ENCODE measurements at regions not wholly inside any gene's neighbourhood (a gene's known extent, or its start where the extent isn't known, plus 50 kb on each side); places are given as distances from the start of the nearest gene placed in this dataset.

DNA sequence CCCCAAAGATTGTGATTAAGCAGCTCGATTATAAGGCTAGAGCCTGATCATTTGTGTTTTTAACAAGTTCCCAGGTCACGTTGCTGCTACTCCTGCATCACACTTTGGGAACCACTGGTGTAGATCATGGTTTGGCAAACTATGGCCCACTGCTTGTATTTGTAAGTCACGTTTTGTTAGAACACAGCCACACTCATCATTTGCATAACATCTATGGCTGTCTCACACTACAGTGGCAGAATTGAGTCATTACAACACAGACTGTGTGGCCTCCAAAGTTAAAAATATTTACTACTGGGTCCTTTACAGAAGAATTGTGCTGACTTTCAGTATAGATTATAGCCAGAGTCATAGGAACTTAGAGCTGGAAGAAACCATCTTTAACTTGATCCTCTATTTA lies 515.3 kb upstream of the PSMD7 start:
- FAIRE-seq, result no peak
- H3K9me3 ChIP-seq (ENCODE audit: low read length), result no peaks in the 10 kb centered on the region
- no peak overlapping the region for H3K27ac ChIP-seq (ENCODE audit: extremely low read length, insufficient read depth, low read length)
- H3K27me3 ChIP-seq (ENCODE audit: control insufficient read depth in 1 of 2, insufficient read depth in 2 of 2, low read length in 2 of 2), result 0 out of 5 replicates have a peak, but pooled peaks cover 0 to 5% of the 10 kb centered on the region in 2 experiments
- WGBS (ENCODE audit: low lambda C conversion rate), result 0% methylated on average over 3 of the region's 3 CpGs
- in situ Hi-C loops (cut with HindIII; ENCODE audit: extremely low pct_ligation_motif_present, low pct_unique_long_range_greater_than_20kb) (no loop called here), intact Hi-C loops (cut with micrococcal nuclease; ENCODE audit: unreplicated experiment) (no loop called here)
- CTCF ChIA-PET (ENCODE audit: low intra/inter-chr PET ratio, low total read pairs), result no interaction called here
- no peaks in the 10 kb centered on the region for H3K4me1 ChIP-seq (ENCODE audit: insufficient read depth, low read length)
- no peak for DNase-seq (ENCODE audit: low spot score)
- BruUV-seq (replicated peaks), result no TSS peak
- no peaks in the 10 kb centered on the region for H3K79me2 ChIP-seq (ENCODE audit: insufficient read depth, low read length)
- no peak for ATAC-seq
- H2AFZ ChIP-seq (ENCODE audit: low read length), result no peak overlapping the region
- H3K4me3 ChIP-seq (replicated peaks in 1 of 3; ENCODE audit: insufficient read depth in 1 of 3, low read depth in 2 of 3, low read length in 3 of 3), result no peak overlapping the region
- H3K4me2 ChIP-seq (ENCODE audit: low read depth, low read length), result no peak overlapping the region
- POLR2A ChIA-PET, result no interaction called here
- no peaks in the 10 kb centered on the region for H3K36me3 ChIP-seq (replicated peaks in 1 of 2; ENCODE audit: control insufficient read depth in 1 of 2, insufficient read depth in 2 of 2, low read length in 2 of 2)
- TF ChIP-seq ZNF577 (CRISPR knock-in tag; IDR thresholded peaks at IDR 0.05; ENCODE audit: borderline replicate concordance, low read depth) (no peak), KLF11 (CRISPR knock-in tag; IDR thresholded peaks at IDR 0.05) (no peak), RARG (CRISPR knock-in tag; IDR thresholded peaks at IDR 0.05; ENCODE audit: low read depth) (no peak), U2AF1 (optimal IDR thresholded peaks at IDR 0.05; ENCODE audit: low read depth, low read length) (no peak), TCF7L2 (IDR thresholded peaks at IDR 0.05; ENCODE audit: low read depth, low read length) (no peak), ZNF296 (CRISPR knock-in tag; conservative IDR thresholded peaks at IDR 0.05) (no peak)
- TF ChIP-seq, protein P1, sequence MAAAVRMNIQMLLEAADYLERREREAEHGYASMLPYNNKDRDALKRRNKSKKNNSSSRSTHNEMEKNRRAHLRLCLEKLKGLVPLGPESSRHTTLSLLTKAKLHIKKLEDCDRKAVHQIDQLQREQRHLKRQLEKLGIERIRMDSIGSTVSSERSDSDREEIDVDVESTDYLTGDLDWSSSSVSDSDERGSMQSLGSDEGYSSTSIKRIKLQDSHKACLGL (CRISPR knock-in tag; IDR thresholded peaks at IDR 0.05), result no peak
- no peak overlapping the region for H3K9ac ChIP-seq (ENCODE audit: insufficient read depth, low read depth, low read length)
- H4K20me1 ChIP-seq (ENCODE audit: insufficient read depth, low read length), result no peaks in the 10 kb centered on the region

DNA sequence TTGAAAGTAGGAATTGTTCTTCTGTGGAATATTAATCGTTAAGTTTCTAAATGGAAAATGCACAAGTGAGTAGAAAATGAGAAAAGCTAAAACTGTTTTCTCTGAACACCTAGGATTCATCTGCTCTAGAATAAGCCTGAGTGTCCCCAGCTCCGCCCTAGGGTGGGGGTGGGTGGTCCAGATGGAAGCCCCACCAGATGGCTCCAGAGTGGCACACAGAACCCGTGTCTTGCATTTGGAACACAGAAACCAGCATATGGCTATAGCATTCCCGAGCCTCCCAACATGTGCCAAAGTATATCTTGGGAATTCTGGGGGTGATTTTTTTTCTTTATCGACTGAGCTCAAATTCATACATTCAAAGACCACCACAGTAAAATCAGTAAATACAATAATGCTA lies 517.7 kb upstream of the PSMD7 start:
- Histone ChIP-seq H3K4me3 (replicated peaks in 1 of 3; ENCODE audit: insufficient read depth in 1 of 3, low read depth in 2 of 3, low read length in 3 of 3) (no peak overlapping the region), H3K36me3 (replicated peaks in 1 of 2; ENCODE audit: control insufficient read depth in 1 of 2, insufficient read depth in 2 of 2, low read length in 2 of 2) (no peaks in the 10 kb centered on the region), H3K9me3 (ENCODE audit: low read length) (no peaks in the 10 kb centered on the region), H3K4me1 (ENCODE audit: insufficient read depth, low read length) (no peaks in the 10 kb centered on the region), H3K27ac (ENCODE audit: extremely low read length, insufficient read depth, low read length) (no peak overlapping the region), H3K27me3 (ENCODE audit: control insufficient read depth in 1 of 2, insufficient read depth in 2 of 2, low read length in 2 of 2) (peaks cover 0 to 5% of the 10 kb centered on the region in 2 experiments; a peak in 1 of 5 replicates), H3K4me2 (ENCODE audit: low read depth, low read length) (no peak overlapping the region), H2AFZ (ENCODE audit: low read length) (no peak overlapping the region), H4K20me1 (ENCODE audit: insufficient read depth, low read length) (no peaks in the 10 kb centered on the region), H3K9ac (ENCODE audit: insufficient read depth, low read depth, low read length) (no peak overlapping the region), H3K79me2 (ENCODE audit: insufficient read depth, low read length) (no peaks in the 10 kb centered on the region)
- DNase-seq (ENCODE audit: low spot score) (no peak), ATAC-seq (no peak), FAIRE-seq (no peak)
- ChIA-PET POLR2A (no interaction called here), CTCF (ENCODE audit: low intra/inter-chr PET ratio, low total read pairs) (no interaction called here)
- WGBS (ENCODE audit: low lambda C conversion rate), result 2% methylated on average over 5 of the region's 5 CpGs
- no peak for TF ChIP-seq MIER3 (CRISPR knock-in tag; IDR thresholded peaks at IDR 0.05; ENCODE audit: borderline replicate concordance)
- TF ChIP-seq, protein P2, sequence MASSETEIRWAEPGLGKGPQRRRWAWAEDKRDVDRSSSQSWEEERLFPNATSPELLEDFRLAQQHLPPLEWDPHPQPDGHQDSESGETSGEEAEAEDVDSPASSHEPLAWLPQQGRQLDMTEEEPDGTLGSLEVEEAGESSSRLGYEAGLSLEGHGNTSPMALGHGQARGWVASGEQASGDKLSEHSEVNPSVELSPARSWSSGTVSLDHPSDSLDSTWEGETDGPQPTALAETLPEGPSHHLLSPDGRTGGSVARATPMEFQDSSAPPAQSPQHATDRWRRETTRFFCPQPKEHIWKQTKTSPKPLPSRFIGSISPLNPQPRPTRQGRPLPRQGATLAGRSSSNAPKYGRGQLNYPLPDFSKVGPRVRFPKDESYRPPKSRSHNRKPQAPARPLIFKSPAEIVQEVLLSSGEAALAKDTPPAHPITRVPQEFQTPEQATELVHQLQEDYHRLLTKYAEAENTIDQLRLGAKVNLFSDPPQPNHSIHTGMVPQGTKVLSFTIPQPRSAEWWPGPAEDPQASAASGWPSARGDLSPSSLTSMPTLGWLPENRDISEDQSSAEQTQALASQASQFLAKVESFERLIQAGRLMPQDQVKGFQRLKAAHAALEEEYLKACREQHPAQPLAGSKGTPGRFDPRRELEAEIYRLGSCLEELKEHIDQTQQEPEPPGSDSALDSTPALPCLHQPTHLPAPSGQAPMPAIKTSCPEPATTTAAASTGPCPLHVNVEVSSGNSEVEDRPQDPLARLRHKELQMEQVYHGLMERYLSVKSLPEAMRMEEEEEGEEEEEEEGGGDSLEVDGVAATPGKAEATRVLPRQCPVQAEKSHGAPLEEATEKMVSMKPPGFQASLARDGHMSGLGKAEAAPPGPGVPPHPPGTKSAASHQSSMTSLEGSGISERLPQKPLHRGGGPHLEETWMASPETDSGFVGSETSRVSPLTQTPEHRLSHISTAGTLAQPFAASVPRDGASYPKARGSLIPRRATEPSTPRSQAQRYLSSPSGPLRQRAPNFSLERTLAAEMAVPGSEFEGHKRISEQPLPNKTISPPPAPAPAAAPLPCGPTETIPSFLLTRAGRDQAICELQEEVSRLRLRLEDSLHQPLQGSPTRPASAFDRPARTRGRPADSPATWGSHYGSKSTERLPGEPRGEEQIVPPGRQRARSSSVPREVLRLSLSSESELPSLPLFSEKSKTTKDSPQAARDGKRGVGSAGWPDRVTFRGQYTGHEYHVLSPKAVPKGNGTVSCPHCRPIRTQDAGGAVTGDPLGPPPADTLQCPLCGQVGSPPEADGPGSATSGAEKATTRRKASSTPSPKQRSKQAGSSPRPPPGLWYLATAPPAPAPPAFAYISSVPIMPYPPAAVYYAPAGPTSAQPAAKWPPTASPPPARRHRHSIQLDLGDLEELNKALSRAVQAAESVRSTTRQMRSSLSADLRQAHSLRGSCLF (CRISPR knock-in tag; IDR thresholded peaks at IDR 0.05; ENCODE audit: borderline replicate concordance), result no peak
- no peak for TF ChIP-seq HOXA3 (CRISPR knock-in tag; IDR thresholded peaks at IDR 0.05)
- BruUV-seq (replicated peaks), result no TSS peak
- intact Hi-C loops (cut with micrococcal nuclease; ENCODE audit: unreplicated experiment) (no loop called here), in situ Hi-C loops (cut with HindIII; ENCODE audit: extremely low pct_ligation_motif_present, low pct_unique_long_range_greater_than_20kb) (no loop called here)

Data from HepG2 (cell line).